ENCODE measurements at regions not wholly inside any gene's neighbourhood (a gene's known extent, or its start where the extent isn't known, plus 50 kb on each side); places are given as distances from the start of the nearest gene placed in this dataset.

DNA sequence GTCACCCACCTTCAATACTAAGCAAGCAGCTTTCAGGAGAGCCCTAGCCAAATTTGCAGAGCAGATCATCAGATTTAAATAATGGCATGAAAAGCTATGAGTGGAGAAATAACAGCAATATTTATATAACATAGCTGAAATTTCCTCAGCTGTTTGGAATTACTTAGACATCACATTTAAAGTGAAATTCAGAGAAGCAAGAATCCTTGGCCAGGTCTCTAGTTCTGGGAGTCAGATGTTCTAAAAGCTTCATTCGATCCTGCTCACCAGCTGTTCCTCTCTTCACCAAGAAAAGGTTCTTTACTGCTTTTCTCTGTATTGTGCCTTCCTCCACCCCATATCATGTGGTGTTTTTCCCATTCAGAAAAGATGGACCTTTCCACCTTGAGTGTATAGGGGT is 152.3 kb upstream of the JAG1 start:
- Histone ChIP-seq H3K56ac (replicated peaks; ENCODE audit: insufficient read length, low read depth, low read length) (no peak overlapping the region), H3K14ac (ENCODE audit: insufficient read length) (no peak overlapping the region), H2BK20ac (ENCODE audit: low read length) (no peak overlapping the region), H4K20me1 (replicated peaks in 1 of 2; ENCODE audit: control insufficient read depth in 1 of 2, insufficient read depth in 2 of 2, low read length in 2 of 2) (no peaks in the 10 kb centered on the region), H3K79me2 (ENCODE audit: control insufficient read depth in 1 of 2, insufficient read depth in 2 of 2, low read length in 2 of 2) (no peaks in the 10 kb centered on the region), H4K5ac (ENCODE audit: insufficient read length, low read depth, low read length) (no peak overlapping the region), H2BK120ac (replicated peaks; ENCODE audit: low read depth, low read length) (no peak overlapping the region), H2BK15ac (ENCODE audit: low read length) (no peak overlapping the region), H3K23me2 (ENCODE audit: low read depth, low read length) (no peaks in the 10 kb centered on the region), H3K4me3 (ENCODE audit: extremely low read depth in 1 of 4, insufficient read depth in 2 of 4, low read depth in 3 of 4, low read length in 4 of 4) (no peak overlapping the region), H3K79me1 (ENCODE audit: low read depth, low read length) (no peaks in the 10 kb centered on the region), H3K9ac (replicated peaks in 1 of 4; ENCODE audit: extremely low read depth in 1 of 4, low read depth in 3 of 4, low read length in 3 of 4) (no peak overlapping the region), H3K36me3 (ENCODE audit: control insufficient read depth in 2 of 4, insufficient read depth in 4 of 4, low read length in 3 of 4) (no peaks in the 10 kb centered on the region), H2BK5ac (ENCODE audit: low read depth, low read length) (no peak overlapping the region), H4K91ac (replicated peaks; ENCODE audit: insufficient read length, low read length) (no peak overlapping the region), H3K4me2 (ENCODE audit: insufficient read depth in 1 of 2, low read depth in 2 of 2, low read length in 2 of 2) (no peak overlapping the region), H3K4ac (replicated peaks; ENCODE audit: insufficient read length, low read depth, low read length) (no peak overlapping the region), H3K27me3 (replicated peaks in 1 of 4; ENCODE audit: control insufficient read depth in 3 of 4, extremely low read depth in 1 of 4, insufficient read depth in 3 of 4, low read length in 3 of 4) (no peaks in the 10 kb centered on the region), H3K4me1 (replicated peaks in 1 of 4; ENCODE audit: control insufficient read depth in 3 of 4, insufficient read depth in 4 of 4, low read length in 3 of 4) (no peaks in the 10 kb centered on the region), H3K23ac (ENCODE audit: insufficient read length) (no peak overlapping the region), H3K27ac (ENCODE audit: low read depth, low read length) (no peak overlapping the region), H3K18ac (ENCODE audit: extremely low read depth, low read length) (no peak overlapping the region), H2BK12ac (ENCODE audit: low read depth, low read length) (no peak overlapping the region), H2AK5ac (ENCODE audit: low read depth, low read length) (no peak overlapping the region), H4K8ac (ENCODE audit: extremely low read depth, insufficient read depth, low read length) (no peak overlapping the region), H2AFZ (ENCODE audit: low read length) (no peak overlapping the region), H3K9me3 (ENCODE audit: insufficient read depth in 2 of 2, low read depth in 1 of 2, low read length in 1 of 2) (no peaks in the 10 kb centered on the region)
- ChIA-PET CTCF (ENCODE audit: partially characterized antibody) (no interaction called here), POLR2A (ENCODE audit: partially characterized antibody) (no interaction called here)
- DNase-seq (ENCODE audit: low read depth in 1 of 2, low spot score in 2 of 2) (no peak), FAIRE-seq (no peak)
- TF ChIP-seq CBX8 (IDR thresholded peaks at IDR 0.05; ENCODE audit: borderline replicate concordance, low read depth, low read length) (no peak), EGR1 (IDR thresholded peaks at IDR 0.05; ENCODE audit: borderline replicate concordance, low read depth, low read length) (no peak)
- WGBS, 2 experiments (ENCODE audit: extremely low coverage in 1 of 2, insufficient coverage in 1 of 2, insufficient read length in 1 of 2, insufficient replicate concordance in 2 of 2, low coverage in 1 of 2, low lambda C conversion rate in 2 of 2, missing lambda C conversion rate in 1 of 2), result 80% methylated on average over 1 of the region's 1 CpG; no CpG with 5 or more reads in 1 of the 2 experiments

Data from H1 (cell line).